Neural progenitor cell (in vitro differentiated cells): ENCODE measurements at regions not wholly inside any gene's neighbourhood (a gene's known extent, or its start where the extent isn't known, plus 50 kb on each side); places are given as distances from the start of the nearest gene placed in this dataset.

Source experiments
- DNase-seq: peaks from one replicate; pipeline ENCODE4 v3.0.0-alpha.2; 2016; ENCODE audit warnings: low spot score
- H2AFZ ChIP-seq: fragments of 200-600 bp; sonication (generic); replicated peaks from 2 replicates; pipeline ENCODE4 v1.6.1; 2016; ENCODE audit warnings: antibody characterized with exemption
- H3F3A ChIP-seq: fragments of 200-600 bp; sonication (generic); 2 replicates; pipeline ENCODE4 v1.6.1; 2016; ENCODE audit warnings: antibody characterized with exemption, low read depth
- H3K27ac ChIP-seq: fragments of 200-600 bp; sonication (generic); 2 replicates; pipeline ENCODE4 v1.5.1; 2016; ENCODE audit warnings: mild to moderate bottlenecking
- H3K27me3 ChIP-seq: fragments of 200-600 bp; sonication (generic); 2 replicates; pipeline ENCODE4 v1.6.1; 2016; ENCODE audit warnings: mild to moderate bottlenecking, moderate library complexity
- H3K36me3 ChIP-seq: fragments of 200-600 bp; sonication (generic); 2 replicates; pipeline ENCODE4 v1.5.1; 2016
- H3K4me1 ChIP-seq: fragments of 200-600 bp; sonication (generic); 2 replicates; pipeline ENCODE4 v1.6.1; 2016; ENCODE audit warnings: mixed run types
- H3K4me2 ChIP-seq: fragments of 200-600 bp; sonication (generic); 2 replicates; pipeline ENCODE4 v1.6.1; 2016
- H3K4me3 ChIP-seq: fragments of 200-600 bp; sonication (generic); 2 replicates; pipeline ENCODE4 v1.5.1; 2016
- H3K79me2 ChIP-seq: fragments of 200-600 bp; sonication (generic); 2 replicates; pipeline ENCODE4 v1.6.1; 2016; ENCODE audit warnings: low read depth
- H3K9ac ChIP-seq: fragments of 200-600 bp; sonication (generic); 2 replicates; pipeline ENCODE4 v1.6.1; 2016
- H3K9me3 ChIP-seq: fragments of 200-600 bp; sonication (generic); 2 replicates; pipeline ENCODE4 v1.5.1; 2016; ENCODE audit warnings: low read depth
- H4K20me1 ChIP-seq: fragments of 200-600 bp; sonication (generic); 2 replicates; pipeline ENCODE4 v1.6.1; 2016; ENCODE audit warnings: low read depth
- H3K27ac Mint-ChIP-seq: 3 replicates; pipeline ENCODE4 v1.8.0; 2021; ENCODE audit warnings: mixed read lengths
- H3K27me3 Mint-ChIP-seq: 2 replicates; pipeline ENCODE4 v1.8.0; 2022; ENCODE audit warnings: low read depth, mild to moderate bottlenecking, inconsistent platforms, moderate library complexity, mixed read lengths; ENCODE audit not compliant: insufficient read depth
- H3K36me3 Mint-ChIP-seq: 3 replicates; pipeline ENCODE4 v1.8.0; 2021; ENCODE audit warnings: mixed read lengths
- H3K4me1 Mint-ChIP-seq: 3 replicates; pipeline ENCODE4 v1.8.0; 2021; ENCODE audit warnings: mixed read lengths
- H3K4me3 Mint-ChIP-seq: 3 replicates; pipeline ENCODE4 v1.8.0; 2021; ENCODE audit warnings: mild to moderate bottlenecking, moderate library complexity, mixed read lengths
- H3K9me3 Mint-ChIP-seq: 3 replicates; pipeline ENCODE4 v1.8.0; 2020; ENCODE audit warnings: mixed read lengths
- EZH2 ChIP-seq: fragments of 200-600 bp; sonication (generic); IDR thresholded peaks from 2 replicates; pipeline ENCODE4 v1.6.1; 2017; ENCODE audit warnings: antibody characterized with exemption, mild to moderate bottlenecking, moderate library complexity
- EZH2phosphoT487 ChIP-seq: fragments of 200-600 bp; sonication (generic); IDR thresholded peaks from 2 replicates; pipeline ENCODE4 v1.6.1; 2017; ENCODE audit warnings: antibody characterized with exemption
- TF ChIP-seq, protein P1 (sequence below): fragments of 200-600 bp; sonication (generic); IDR thresholded peaks from 2 replicates; pipeline ENCODE4 v1.5.1; 2017; ENCODE audit warnings: antibody characterized with exemption, mild to moderate bottlenecking

DNA sequence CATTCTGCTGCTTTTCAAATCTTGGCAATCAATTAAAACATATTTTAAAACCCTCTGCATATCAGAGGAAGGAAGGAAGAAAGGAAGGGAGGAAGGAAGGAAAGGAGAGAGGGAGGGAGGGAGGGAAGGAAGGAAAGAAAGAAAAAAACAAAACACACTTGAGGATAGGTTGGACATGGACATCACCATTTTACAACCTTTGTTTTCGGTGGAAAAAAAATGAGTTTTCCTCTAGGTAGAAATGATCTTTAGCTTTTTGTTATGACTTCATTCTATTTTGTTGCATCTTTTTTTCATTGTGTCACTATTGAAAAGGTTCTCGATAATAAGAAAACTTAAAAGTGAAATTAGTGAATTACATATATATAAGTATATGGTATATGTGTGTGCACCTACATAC, 522.9 kb downstream of the NOVA1 start:
- Mint-ChIP-seq H3K9me3 (no peaks in the 10 kb centered on the region), H3K4me3 (no peak overlapping the region)
- H3K9me3 ChIP-seq = no peaks in the 10 kb centered on the region

DNA sequence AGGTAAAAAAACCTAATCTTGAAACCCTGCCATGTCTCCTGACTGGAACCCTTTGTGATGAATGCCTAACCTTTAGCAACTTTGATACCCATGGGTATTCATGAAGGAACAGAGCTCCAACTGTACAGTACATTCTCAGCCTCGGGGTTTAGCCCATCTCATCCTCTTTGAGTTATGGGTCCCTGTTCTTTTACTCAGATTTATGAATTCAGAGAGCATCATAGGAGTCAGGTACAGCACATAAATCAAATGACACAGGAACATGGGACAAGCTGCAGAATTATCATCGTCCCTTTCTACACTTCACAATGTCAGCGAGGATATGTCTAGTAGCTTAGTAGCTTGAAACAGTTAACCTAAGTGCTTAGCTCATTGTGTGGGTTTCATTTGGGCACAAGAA, 527.4 kb downstream of the NOVA1 start:
- Histone ChIP-seq H3F3A (no peaks in the 10 kb centered on the region), H3K79me2 (no peaks in the 10 kb centered on the region), H3K9me3 (no peaks in the 10 kb centered on the region), H2AFZ (no peak overlapping the region), H3K4me3 (no peak overlapping the region), H3K36me3 (no peaks in the 10 kb centered on the region), H3K4me2 (no peak overlapping the region), H3K4me1 (no peaks in the 10 kb centered on the region), H3K9ac (no peak overlapping the region), H3K27me3 (no peaks in the 10 kb centered on the region), H4K20me1 (no peaks in the 10 kb centered on the region), H3K27ac (no peak overlapping the region)
- Mint-ChIP-seq H3K4me3 (no peak overlapping the region), H3K4me1 (peaks cover 19% of the 10 kb centered on the region), H3K36me3 (no peaks in the 10 kb centered on the region), H3K27me3 (no peaks in the 10 kb centered on the region), H3K9me3 (no peaks in the 10 kb centered on the region), H3K27ac (no peak overlapping the region)
- no peak for DNase-seq
- TF ChIP-seq EZH2 = no peak
- no peak for TF ChIP-seq EZH2phosphoT487
- TF ChIP-seq, protein P1, sequence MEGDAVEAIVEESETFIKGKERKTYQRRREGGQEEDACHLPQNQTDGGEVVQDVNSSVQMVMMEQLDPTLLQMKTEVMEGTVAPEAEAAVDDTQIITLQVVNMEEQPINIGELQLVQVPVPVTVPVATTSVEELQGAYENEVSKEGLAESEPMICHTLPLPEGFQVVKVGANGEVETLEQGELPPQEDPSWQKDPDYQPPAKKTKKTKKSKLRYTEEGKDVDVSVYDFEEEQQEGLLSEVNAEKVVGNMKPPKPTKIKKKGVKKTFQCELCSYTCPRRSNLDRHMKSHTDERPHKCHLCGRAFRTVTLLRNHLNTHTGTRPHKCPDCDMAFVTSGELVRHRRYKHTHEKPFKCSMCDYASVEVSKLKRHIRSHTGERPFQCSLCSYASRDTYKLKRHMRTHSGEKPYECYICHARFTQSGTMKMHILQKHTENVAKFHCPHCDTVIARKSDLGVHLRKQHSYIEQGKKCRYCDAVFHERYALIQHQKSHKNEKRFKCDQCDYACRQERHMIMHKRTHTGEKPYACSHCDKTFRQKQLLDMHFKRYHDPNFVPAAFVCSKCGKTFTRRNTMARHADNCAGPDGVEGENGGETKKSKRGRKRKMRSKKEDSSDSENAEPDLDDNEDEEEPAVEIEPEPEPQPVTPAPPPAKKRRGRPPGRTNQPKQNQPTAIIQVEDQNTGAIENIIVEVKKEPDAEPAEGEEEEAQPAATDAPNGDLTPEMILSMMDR = no peak

More for the DNA sequence above, 522.9 kb downstream of the NOVA1 start:
- Mint-ChIP-seq H3K27me3 (no peaks in the 10 kb centered on the region), H3K36me3 (no peaks in the 10 kb centered on the region), H3K27ac (peak overlapping the region; percentile 57), H3K4me1 (peaks cover 16% of the 10 kb centered on the region)
- no peak for TF ChIP-seq EZH2phosphoT487
- TF ChIP-seq, protein P1 = no peak
- no peak for TF ChIP-seq EZH2
- H3F3A ChIP-seq = no peaks in the 10 kb centered on the region
- H4K20me1 ChIP-seq = no peaks in the 10 kb centered on the region
- H3K36me3 ChIP-seq = no peaks in the 10 kb centered on the region
- no peaks in the 10 kb centered on the region for H3K27me3 ChIP-seq
- H3K79me2 ChIP-seq = no peaks in the 10 kb centered on the region
- no peak overlapping the region for H3K4me3 ChIP-seq
- H3K9ac ChIP-seq = no peak overlapping the region
- no peak overlapping the region for H2AFZ ChIP-seq
- DNase-seq = no peak
- H3K4me1 ChIP-seq = no peaks in the 10 kb centered on the region
- H3K27ac ChIP-seq = no peak overlapping the region
- no peak overlapping the region for H3K4me2 ChIP-seq

GRCh38 chr14:26067786-26068459, 529.9 kb downstream of the NOVA1 start:
- Histone ChIP-seq H3F3A (no peaks in the 10 kb centered on the region), H3K27ac (no peak overlapping the region), H3K9ac (no peak overlapping the region), H3K79me2 (no peaks in the 10 kb centered on the region), H4K20me1 (no peaks in the 10 kb centered on the region), H3K4me3 (no peak overlapping the region), H3K4me2 (no peak overlapping the region), H2AFZ (no peak overlapping the region), H3K27me3 (no peaks in the 10 kb centered on the region), H3K9me3 (no peaks in the 10 kb centered on the region), H3K4me1 (peaks cover 2% of the 10 kb centered on the region), H3K36me3 (no peaks in the 10 kb centered on the region)
- no peak for DNase-seq
- no peaks in the 10 kb centered on the region for H3K27me3 Mint-ChIP-seq
- H3K36me3 Mint-ChIP-seq = no peaks in the 10 kb centered on the region
- H3K4me1 Mint-ChIP-seq = peaks cover 37% of the 10 kb centered on the region
- H3K4me3 Mint-ChIP-seq = no peak overlapping the region
- H3K9me3 Mint-ChIP-seq = no peaks in the 10 kb centered on the region
- no peak for TF ChIP-seq EZH2
- no peak for TF ChIP-seq EZH2phosphoT487
- TF ChIP-seq, protein P1 = no peak
- no peak overlapping the region for H3K27ac Mint-ChIP-seq
